Caco-2 (cell line): ENCODE measurements at regions not wholly inside any gene's neighbourhood (a gene's known extent, or its start where the extent isn't known, plus 50 kb on each side); places are given as distances from the start of the nearest gene placed in this dataset.
A peak's percentile ranks its signal among the peaks of the same experiment; 100 is the strongest.
"Not testable (repeated sequence)": the region's sequence is repeated elsewhere in the genome, so short reads cannot be mapped to it uniquely, and the experiment has no call there.

ENCODE experiments used
- BruUV-seq: library from RNA; stranded (reverse); fragments of 400-500 nt; replicated peaks from 2 replicates; lab custom pipeline; 2021; lab: Mats Ljungman, UMichigan
- CTCF ChIA-PET: fragments of 300-600 bp; sonication (Branson Sonifier 250); formaldehyde crosslinking; loops from one replicate; lab custom pipeline; 2022; ENCODE audit warnings: antibody characterized with exemption; lab: Charles Lee
- POLR2A ChIA-PET: fragments of 300-600 bp; sonication (Branson Sonifier 250); formaldehyde crosslinking; loops from one replicate; lab custom pipeline; 2022; ENCODE audit warnings: antibody characterized with exemption; lab: Charles Lee
- DNase-seq, 2 experiments: peaks; one replicate each; pipeline versions ENCODE4 v3.0.0 to v3.0.0-alpha.2; 2020 to 2022
- H3K27me3 ChIP-seq: replicated peaks from 2 replicates; pipeline ENCODE4 v1.6.0; 2011; ENCODE audit warnings: low read length; ENCODE audit not compliant: control insufficient read depth, insufficient read depth
- H3K36me3 ChIP-seq: 2 replicates; pipeline ENCODE4 v1.5.1; 2011; ENCODE audit warnings: low read length; ENCODE audit not compliant: control insufficient read depth, insufficient read depth
- H3K4me1 ChIP-seq: fragments of 250-450 bp; sonication (Bioruptor Pico); 2 replicates; pipeline ENCODE4 v1.5.1; 2020; ENCODE audit warnings: mild to moderate bottlenecking
- H3K4me3 ChIP-seq: 2 replicates; pipeline ENCODE4 v1.5.1; 2011; ENCODE audit warnings: low read depth, mild to moderate bottlenecking, control low read depth, low read length
- H3K9me3 ChIP-seq: fragments of 250-450 bp; sonication (Bioruptor Pico); 2 replicates; pipeline ENCODE4 v1.5.1; 2020; ENCODE audit warnings: mild to moderate bottlenecking, moderate library complexity
- H3K27ac Mint-ChIP-seq: one replicate; pipeline ENCODE4 v1.8.0; 2022; ENCODE audit warnings: mixed read lengths; ENCODE audit not compliant: unreplicated experiment
- H3K27me3 Mint-ChIP-seq: one replicate; pipeline ENCODE4 v1.8.0; 2022; ENCODE audit warnings: mixed read lengths; ENCODE audit not compliant: insufficient read depth, unreplicated experiment
- H3K36me3 Mint-ChIP-seq: one replicate; pipeline ENCODE4 v1.8.0; 2022; ENCODE audit warnings: mild to moderate bottlenecking, mixed read lengths; ENCODE audit not compliant: insufficient read depth, unreplicated experiment
- H3K4me1 Mint-ChIP-seq: one replicate; pipeline ENCODE4 v1.8.0; 2022; ENCODE audit warnings: low read depth, mixed read lengths; ENCODE audit not compliant: unreplicated experiment
- H3K4me3 Mint-ChIP-seq: one replicate; pipeline ENCODE4 v1.8.0; 2022; ENCODE audit warnings: mild to moderate bottlenecking, moderate library complexity, mixed read lengths; ENCODE audit not compliant: unreplicated experiment
- H3K9me3 Mint-ChIP-seq: one replicate; pipeline ENCODE4 v1.8.0; 2022; ENCODE audit warnings: mixed read lengths; ENCODE audit not compliant: unreplicated experiment
- intact Hi-C: fragments of 100-400 bp; cut with micrococcal nuclease; formaldehyde crosslinking; loops from one replicate; pipeline ENCODE4 v1.10.0; 2022; ENCODE audit not compliant: unreplicated experiment

DNA sequence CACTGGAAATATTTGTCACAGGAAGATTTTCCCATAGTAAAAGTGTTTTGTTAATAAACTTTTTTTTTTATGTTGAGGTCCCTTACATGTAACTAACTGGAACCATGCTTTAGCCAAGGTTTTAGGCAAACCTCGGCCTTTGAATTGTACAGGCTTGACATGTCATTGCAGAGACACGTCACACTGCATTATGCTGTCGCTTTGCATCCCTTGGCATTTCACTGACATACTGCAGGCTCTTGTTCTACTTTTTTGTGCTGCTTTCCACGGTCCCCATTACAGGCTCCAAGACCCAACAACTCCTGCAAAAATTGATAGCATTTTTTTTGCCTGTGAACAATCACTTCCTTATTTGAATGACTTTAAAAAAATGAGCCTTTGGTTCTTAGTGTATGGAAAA, 112.5 kb upstream of the POMZP3 start:
- intact Hi-C loops, H3K36me3 Mint-ChIP-seq, BruUV-seq, CTCF ChIA-PET, POLR2A ChIA-PET, H3K27ac Mint-ChIP-seq, H3K36me3 ChIP-seq, H3K27me3 ChIP-seq, H3K9me3 Mint-ChIP-seq, H3K4me1 Mint-ChIP-seq, H3K4me1 ChIP-seq, H3K27me3 Mint-ChIP-seq, H3K4me3 ChIP-seq, H3K4me3 Mint-ChIP-seq, DNase-seq, H3K9me3 ChIP-seq: not testable (repeated sequence)

DNA sequence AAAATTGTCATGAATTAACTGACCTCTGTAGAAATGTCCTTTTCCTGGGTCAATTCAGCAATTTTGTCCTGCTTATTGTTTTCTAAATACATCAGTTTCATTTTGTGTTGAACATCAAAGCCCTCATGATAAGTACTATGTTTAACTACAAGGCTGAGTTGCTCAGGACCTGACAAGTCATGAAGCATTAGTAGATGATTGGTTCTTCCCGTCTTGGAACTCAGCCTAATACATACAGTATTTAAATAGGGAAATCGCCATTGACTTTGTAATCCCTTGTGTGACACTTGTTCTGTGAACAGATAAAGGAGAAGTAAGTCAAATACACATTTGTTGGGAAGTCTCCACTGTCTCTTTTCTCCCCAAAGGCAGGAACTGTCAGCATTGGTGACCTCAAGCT, 109.6 kb upstream of the POMZP3 start:
- POLR2A ChIA-PET, H3K9me3 Mint-ChIP-seq, H3K4me3 ChIP-seq, H3K36me3 ChIP-seq, H3K36me3 Mint-ChIP-seq, BruUV-seq, H3K9me3 ChIP-seq, H3K4me1 Mint-ChIP-seq, H3K27me3 Mint-ChIP-seq, H3K4me3 Mint-ChIP-seq, CTCF ChIA-PET, DNase-seq, H3K27ac Mint-ChIP-seq, H3K4me1 ChIP-seq, intact Hi-C loops, H3K27me3 ChIP-seq: not testable (repeated sequence)

- H3K27me3 Mint-ChIP-seq, H3K4me1 ChIP-seq, H3K27me3 ChIP-seq, intact Hi-C loops, H3K4me3 Mint-ChIP-seq, H3K36me3 Mint-ChIP-seq, H3K9me3 Mint-ChIP-seq, CTCF ChIA-PET, DNase-seq, POLR2A ChIA-PET, BruUV-seq, H3K9me3 ChIP-seq, H3K36me3 ChIP-seq, H3K27ac Mint-ChIP-seq, H3K4me3 ChIP-seq, H3K4me1 Mint-ChIP-seq: not testable (repeated sequence)
These were observed 109.0 kb upstream of the POMZP3 start for GRCh38 chr7:76736091-76736490.

DNA sequence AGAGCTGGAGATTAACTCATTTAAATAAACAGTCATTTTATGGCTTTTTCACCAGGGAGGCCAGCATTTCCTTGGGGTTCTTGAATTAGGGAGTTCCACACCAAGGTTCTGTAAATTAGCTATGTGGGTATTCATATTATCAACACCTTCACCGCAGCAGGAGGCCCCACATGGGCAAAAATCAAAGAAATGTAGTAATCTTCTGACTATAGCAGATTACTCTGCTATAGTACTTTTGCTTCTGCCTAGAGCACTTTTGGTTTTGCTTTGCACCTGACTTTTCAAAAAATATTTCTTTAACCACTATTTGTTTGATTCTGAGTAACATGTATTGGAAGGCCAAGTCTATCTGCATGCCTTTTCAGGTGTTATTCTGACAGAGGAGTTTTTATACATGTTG, 108.6 kb upstream of the POMZP3 start:
- H3K27ac Mint-ChIP-seq, H3K27me3 Mint-ChIP-seq, CTCF ChIA-PET, DNase-seq, BruUV-seq, H3K36me3 ChIP-seq, H3K9me3 ChIP-seq, H3K36me3 Mint-ChIP-seq, H3K9me3 Mint-ChIP-seq, H3K4me1 ChIP-seq, H3K27me3 ChIP-seq, H3K4me1 Mint-ChIP-seq, H3K4me3 Mint-ChIP-seq, intact Hi-C loops, H3K4me3 ChIP-seq, POLR2A ChIA-PET: not testable (repeated sequence)

GRCh38 chr7:76728571-76728974, 101.5 kb upstream of the POMZP3 start:
- POLR2A ChIA-PET, H3K4me1 ChIP-seq, H3K36me3 Mint-ChIP-seq, H3K27me3 ChIP-seq, intact Hi-C loops, H3K9me3 ChIP-seq, H3K27me3 Mint-ChIP-seq, H3K36me3 ChIP-seq, BruUV-seq, H3K9me3 Mint-ChIP-seq, H3K4me1 Mint-ChIP-seq, CTCF ChIA-PET: not testable (repeated sequence)
- peak; percentile 67 to 69 for DNase-seq
- Mint-ChIP-seq H3K27ac (peak overlapping the region; percentile 93), H3K4me3 (peak overlapping the region; percentile 79)
- H3K4me3 ChIP-seq = peak overlapping the region; percentile 57

DNA sequence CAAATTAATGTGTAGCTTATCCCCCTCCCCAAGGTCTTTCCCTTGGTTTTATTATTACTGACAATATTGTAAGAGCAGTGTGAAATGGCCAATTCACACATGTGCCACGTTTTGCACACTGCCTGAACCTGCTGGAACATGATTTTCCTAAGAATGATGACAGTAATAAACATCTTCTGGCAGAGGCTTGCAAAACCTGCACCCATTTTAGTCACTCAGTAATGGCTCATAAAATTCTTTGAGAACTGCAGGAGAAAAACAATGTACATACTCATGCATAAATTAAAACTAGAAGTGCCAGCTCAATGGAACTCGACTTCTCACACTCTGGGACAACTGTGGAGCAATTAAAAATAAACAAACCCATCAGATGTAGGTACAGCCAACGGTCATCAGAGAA, 96.8 kb upstream of the POMZP3 start:
- H3K27me3 Mint-ChIP-seq, BruUV-seq, H3K27ac Mint-ChIP-seq, CTCF ChIA-PET, POLR2A ChIA-PET, H3K27me3 ChIP-seq, H3K4me1 ChIP-seq, H3K36me3 ChIP-seq, H3K4me1 Mint-ChIP-seq, intact Hi-C loops, H3K4me3 Mint-ChIP-seq, DNase-seq, H3K9me3 ChIP-seq, H3K4me3 ChIP-seq, H3K36me3 Mint-ChIP-seq: not testable (repeated sequence)
- peaks cover 16% of the 10 kb centered on the region for H3K9me3 Mint-ChIP-seq

GRCh38 chr7:76716551-76716950, 89.5 kb upstream of the POMZP3 start:
- H3K4me3 ChIP-seq, BruUV-seq, H3K4me3 Mint-ChIP-seq, CTCF ChIA-PET, H3K36me3 Mint-ChIP-seq, H3K27ac Mint-ChIP-seq, H3K4me1 ChIP-seq, POLR2A ChIA-PET, H3K27me3 Mint-ChIP-seq, intact Hi-C loops, H3K27me3 ChIP-seq, H3K4me1 Mint-ChIP-seq, H3K36me3 ChIP-seq, H3K9me3 ChIP-seq: not testable (repeated sequence)
- peak in 1 of 2 experiments; percentile 30 for DNase-seq
- H3K9me3 Mint-ChIP-seq = peaks cover 31% of the 10 kb centered on the region
